ENCODE measurements at regions not wholly inside any gene's neighbourhood (a gene's known extent, or its start where the extent isn't known, plus 50 kb on each side); places are given as distances from the start of the nearest gene placed in this dataset.

DNA sequence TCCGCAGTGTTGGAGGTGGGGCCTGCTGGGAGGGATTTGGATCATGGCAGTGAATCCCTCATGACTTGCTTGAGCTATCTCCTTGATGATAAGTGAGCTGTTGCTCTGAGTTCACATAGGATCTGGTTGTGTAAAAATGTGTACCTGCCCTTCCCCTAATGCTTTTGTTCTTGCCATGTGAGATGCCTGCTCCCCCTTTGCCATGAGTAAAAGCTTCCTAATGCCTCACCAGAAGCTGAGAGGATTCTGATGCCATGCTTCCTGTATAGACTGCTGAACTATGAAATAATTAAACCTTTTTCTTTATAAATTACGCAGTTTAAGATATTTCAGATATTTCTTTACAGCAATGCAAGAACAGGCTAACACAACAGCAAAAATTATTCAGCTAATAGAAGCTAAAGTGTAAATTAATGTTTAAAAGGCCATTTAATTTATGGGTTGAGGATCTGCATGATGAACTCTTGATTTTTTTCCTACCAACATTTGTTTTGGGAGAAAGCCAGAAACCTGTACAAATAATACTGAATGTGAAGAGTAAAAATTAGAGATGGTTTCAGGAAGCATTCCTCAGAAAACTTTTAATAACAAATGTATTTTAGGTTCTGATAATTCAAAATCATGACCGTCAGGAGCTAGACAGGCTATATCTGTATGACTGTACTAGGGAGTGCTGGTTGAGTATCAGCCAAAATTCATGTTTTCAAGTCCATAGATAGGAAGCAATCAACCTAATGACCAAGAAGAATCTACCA, 177.5 kb upstream of the GRIA4 start:
- H3K27me3 ChIP-seq (replicated peaks; ENCODE audit: insufficient read depth, low read depth, low read length, poor library complexity) = no peaks in the 10 kb centered on the region
- BruUV-seq (replicated peaks) = no TSS peak
- H3K27ac ChIP-seq (ENCODE audit: low read depth, low read length, poor library complexity, severe bottlenecking) = no peak overlapping the region
- TF ChIP-seq, protein P1, sequence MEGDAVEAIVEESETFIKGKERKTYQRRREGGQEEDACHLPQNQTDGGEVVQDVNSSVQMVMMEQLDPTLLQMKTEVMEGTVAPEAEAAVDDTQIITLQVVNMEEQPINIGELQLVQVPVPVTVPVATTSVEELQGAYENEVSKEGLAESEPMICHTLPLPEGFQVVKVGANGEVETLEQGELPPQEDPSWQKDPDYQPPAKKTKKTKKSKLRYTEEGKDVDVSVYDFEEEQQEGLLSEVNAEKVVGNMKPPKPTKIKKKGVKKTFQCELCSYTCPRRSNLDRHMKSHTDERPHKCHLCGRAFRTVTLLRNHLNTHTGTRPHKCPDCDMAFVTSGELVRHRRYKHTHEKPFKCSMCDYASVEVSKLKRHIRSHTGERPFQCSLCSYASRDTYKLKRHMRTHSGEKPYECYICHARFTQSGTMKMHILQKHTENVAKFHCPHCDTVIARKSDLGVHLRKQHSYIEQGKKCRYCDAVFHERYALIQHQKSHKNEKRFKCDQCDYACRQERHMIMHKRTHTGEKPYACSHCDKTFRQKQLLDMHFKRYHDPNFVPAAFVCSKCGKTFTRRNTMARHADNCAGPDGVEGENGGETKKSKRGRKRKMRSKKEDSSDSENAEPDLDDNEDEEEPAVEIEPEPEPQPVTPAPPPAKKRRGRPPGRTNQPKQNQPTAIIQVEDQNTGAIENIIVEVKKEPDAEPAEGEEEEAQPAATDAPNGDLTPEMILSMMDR (conservative IDR thresholded peaks at IDR 0.05; ENCODE audit: low read depth, low read length) = no peak
- TF ChIP-seq EZH2 (IDR thresholded peaks at IDR 0.05; ENCODE audit: borderline replicate concordance, low read depth, low read length, poor library complexity, severe bottlenecking) = no peak
- no peaks in the 10 kb centered on the region for H3K36me3 ChIP-seq (ENCODE audit: insufficient read depth, low read length, poor library complexity, severe bottlenecking)
- H3K4me1 ChIP-seq (ENCODE audit: insufficient read depth, low read length, poor library complexity, severe bottlenecking) = no peaks in the 10 kb centered on the region
- CTCF ChIA-PET = no interaction called here
- POLR2A ChIA-PET (ENCODE audit: low non-redundant PET) = no interaction called here
- no peak overlapping the region for H3K4me3 ChIP-seq (ENCODE audit: low read depth, low read length, poor library complexity, severe bottlenecking)
- DNase-seq (ENCODE audit: low spot score) = no peak
- intact Hi-C loops (cut with micrococcal nuclease; ENCODE audit: unreplicated experiment) = no loop called here
- H3K9me3 ChIP-seq (ENCODE audit: low read depth, low read length, poor library complexity, severe bottlenecking) = no peaks in the 10 kb centered on the region

DNA sequence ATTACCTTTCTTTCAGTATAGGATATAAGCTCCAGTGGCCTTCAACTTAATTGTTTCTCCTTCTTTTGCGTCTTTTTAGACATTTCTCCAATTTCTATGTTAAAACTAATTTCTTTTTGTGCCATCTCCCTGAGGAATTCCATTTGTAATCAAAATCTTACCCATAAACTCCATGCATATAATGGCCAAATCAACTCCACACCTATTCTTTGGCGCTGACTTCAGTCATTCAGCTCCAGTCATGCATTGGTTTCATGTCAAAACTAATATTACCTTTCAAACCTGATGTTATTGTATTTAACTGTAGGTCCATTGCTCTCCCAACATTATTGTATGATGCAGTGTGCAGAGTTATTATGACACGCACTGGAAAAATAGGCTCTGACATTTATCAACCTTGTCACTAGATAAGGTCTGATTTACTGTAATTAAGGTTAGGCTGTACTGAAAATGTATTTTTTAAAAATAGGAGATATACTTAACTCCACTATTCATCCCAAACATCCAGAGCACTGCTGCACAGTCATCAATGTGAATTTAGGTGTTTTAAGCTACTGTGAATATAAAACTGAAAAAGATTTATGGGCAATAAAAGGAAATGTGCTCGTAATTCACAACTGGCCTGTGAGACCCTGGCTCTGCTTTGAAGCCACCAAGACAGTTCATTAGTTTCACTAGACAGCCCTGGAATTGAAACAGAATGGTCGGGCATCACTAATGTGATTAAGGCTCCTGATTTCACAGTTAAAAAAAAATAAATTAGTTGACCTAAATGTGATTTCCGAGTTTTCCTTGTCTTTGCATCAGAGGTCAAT, 180.6 kb upstream of the GRIA4 start:
- H3K4me1 ChIP-seq (ENCODE audit: insufficient read depth, low read length, poor library complexity, severe bottlenecking) = no peaks in the 10 kb centered on the region
- no peak for DNase-seq (ENCODE audit: low spot score)
- no peak overlapping the region for H3K4me3 ChIP-seq (ENCODE audit: low read depth, low read length, poor library complexity, severe bottlenecking)
- CTCF ChIA-PET = no interaction called here
- no peaks in the 10 kb centered on the region for H3K36me3 ChIP-seq (ENCODE audit: insufficient read depth, low read length, poor library complexity, severe bottlenecking)
- POLR2A ChIA-PET (ENCODE audit: low non-redundant PET) = no interaction called here
- no peaks in the 10 kb centered on the region for H3K27me3 ChIP-seq (replicated peaks; ENCODE audit: insufficient read depth, low read depth, low read length, poor library complexity)
- no TSS peak for BruUV-seq (replicated peaks)
- TF ChIP-seq EZH2 (IDR thresholded peaks at IDR 0.05; ENCODE audit: borderline replicate concordance, low read depth, low read length, poor library complexity, severe bottlenecking) = no peak
- TF ChIP-seq, protein P1 (conservative IDR thresholded peaks at IDR 0.05; ENCODE audit: low read depth, low read length) = no peak
- intact Hi-C loops (cut with micrococcal nuclease; ENCODE audit: unreplicated experiment) = no loop called here
- H3K9me3 ChIP-seq (ENCODE audit: low read depth, low read length, poor library complexity, severe bottlenecking) = no peaks in the 10 kb centered on the region
- H3K27ac ChIP-seq (ENCODE audit: low read depth, low read length, poor library complexity, severe bottlenecking) = no peak overlapping the region

DNA sequence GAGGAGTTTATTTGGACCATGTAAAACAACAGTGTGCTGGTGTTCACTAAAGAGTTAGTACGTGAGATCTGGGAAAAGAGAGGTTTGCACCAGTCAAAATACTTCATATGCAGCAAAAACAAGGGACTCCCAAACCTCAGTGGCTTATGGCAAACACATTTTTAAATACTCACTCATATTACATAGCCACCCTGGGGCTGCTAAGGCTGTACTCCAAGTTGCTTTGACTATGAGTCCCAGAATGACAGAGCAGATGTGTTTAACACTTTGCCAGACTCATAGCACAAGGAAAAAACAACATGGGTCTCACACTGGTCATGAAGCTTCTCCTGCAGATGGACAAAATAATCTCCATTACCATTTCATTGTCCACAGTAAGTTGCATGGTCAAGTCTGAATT, 202.8 kb upstream of the GRIA4 start:
- CTCF ChIA-PET = no interaction called here
- BruUV-seq (replicated peaks) = no TSS peak
- Histone ChIP-seq H3K27me3 (replicated peaks; ENCODE audit: insufficient read depth, low read depth, low read length, poor library complexity) (peaks cover 29% of the 10 kb centered on the region), H3K9me3 (ENCODE audit: low read depth, low read length, poor library complexity, severe bottlenecking) (no peaks in the 10 kb centered on the region), H3K4me3 (ENCODE audit: low read depth, low read length, poor library complexity, severe bottlenecking) (no peak overlapping the region), H3K27ac (ENCODE audit: low read depth, low read length, poor library complexity, severe bottlenecking) (no peak overlapping the region), H3K4me1 (ENCODE audit: insufficient read depth, low read length, poor library complexity, severe bottlenecking) (no peaks in the 10 kb centered on the region), H3K36me3 (ENCODE audit: insufficient read depth, low read length, poor library complexity, severe bottlenecking) (no peaks in the 10 kb centered on the region)
- POLR2A ChIA-PET (ENCODE audit: low non-redundant PET) = no interaction called here
- intact Hi-C loops (cut with micrococcal nuclease; ENCODE audit: unreplicated experiment) = no loop called here
- TF ChIP-seq, protein P1 (conservative IDR thresholded peaks at IDR 0.05; ENCODE audit: low read depth, low read length) = no peak
- no peak for TF ChIP-seq EZH2 (IDR thresholded peaks at IDR 0.05; ENCODE audit: borderline replicate concordance, low read depth, low read length, poor library complexity, severe bottlenecking)
- no peak for DNase-seq (ENCODE audit: low spot score)

Data from A673 (cell line).